Lower leg skin (tissue), 4 donors: ENCODE measurements at regions not wholly inside any gene's neighbourhood (a gene's known extent, or its start where the extent isn't known, plus 50 kb on each side); places are given as distances from the start of the nearest gene placed in this dataset.

Source experiments
- DNase-seq, 2 donors: peaks; one replicate each; pipeline ENCODE4 v3.0.0-alpha.2; 2019; ENCODE audit warnings: low spot score in 2 of 2
- H3K4me3 ChIP-seq: fragments of 200-600 bp; sonication (generic); 2 replicates; pipeline ENCODE4 v1.5.1; 2017; ENCODE audit warnings: mild to moderate bottlenecking, low read depth; ENCODE audit not compliant: poor library complexity, severe bottlenecking
- CTCF ChIP-seq, 3 donors: fragments of 450-650 bp; IDR thresholded peaks; one replicate each; pipeline ENCODE4 v1.5.1; 2016; ENCODE audit warnings: antibody characterized with exemption in 3 of 3, mild to moderate bottlenecking in 3 of 3, moderate library complexity in 2 of 3
- POLR2A ChIP-seq, 2 donors: fragments of 450-650 bp; IDR thresholded peaks; one replicate each; pipeline ENCODE4 v1.6.1; 2016 to 2017; ENCODE audit warnings: antibody characterized with exemption in 2 of 2, mild to moderate bottlenecking in 1 of 2, moderate library complexity in 1 of 2
- WGBS, 2 donors: methylation state at CpG; one replicate each; pipeline ENCODE4 v1.1.5; 2018; 5-methylcytosine and 5-hydroxymethylcytosine counted together
- intact Hi-C: fragments of 100-400 bp; cut with DNase I; formaldehyde crosslinking; loops from one replicate; pipeline ENCODE4 v1.15.0; 2023; ENCODE audit warnings: low total_unique reads

GRCh38 chr5:166936351-166936750, 1355.1 kb upstream of the WWC1 start:
- 95 to 97% methylated on average over 17 to 21 of the region's 22 CpGs for WGBS, 2 donors
- no peak for DNase-seq
- intact Hi-C loops, result no loop called here
- H3K4me3 ChIP-seq, result no peak overlapping the region
- no peak for TF ChIP-seq CTCF (IDR thresholded peaks at IDR 0.05)
- TF ChIP-seq POLR2A (IDR thresholded peaks at IDR 0.05), result no peak

GRCh38 chr5:166938071-166938470, 1353.4 kb upstream of the WWC1 start:
- H3K4me3 ChIP-seq, result no peak overlapping the region
- no peak for TF ChIP-seq POLR2A (IDR thresholded peaks at IDR 0.05)
- no peak for TF ChIP-seq CTCF (IDR thresholded peaks at IDR 0.05)
- intact Hi-C loops, result no loop called here
- no peak for DNase-seq
- 55 to 60% methylated on average over 2 of the region's 2 CpGs for WGBS, 2 donors

- intact Hi-C loops, result no loop called here
- H3K4me3 ChIP-seq, result no peak overlapping the region
- DNase-seq, result no peak
- 84 to 96% methylated on average over 1 of the region's 1 CpG for WGBS, 2 donors
- TF ChIP-seq POLR2A (IDR thresholded peaks at IDR 0.05) (no peak), CTCF (IDR thresholded peaks at IDR 0.05) (no peak)
Observed at GRCh38 chr5:166942948-166943347, 1348.5 kb upstream of the WWC1 start.

GRCh38 chr5:166947045-166947444, 1344.4 kb upstream of the WWC1 start:
- DNase-seq, result no peak
- no peak for TF ChIP-seq CTCF (IDR thresholded peaks at IDR 0.05)
- TF ChIP-seq POLR2A (IDR thresholded peaks at IDR 0.05), result no peak
- 86 to 93% methylated on average over 13 to 14 of the region's 14 CpGs for WGBS, 2 donors
- H3K4me3 ChIP-seq, result no peak overlapping the region
- intact Hi-C loops, result no loop called here

GRCh38 chr5:166948679-166949078, 1342.8 kb upstream of the WWC1 start:
- intact Hi-C loops, result no loop called here
- TF ChIP-seq POLR2A (IDR thresholded peaks at IDR 0.05), result no peak
- no peak for TF ChIP-seq CTCF (IDR thresholded peaks at IDR 0.05)
- H3K4me3 ChIP-seq, result no peak overlapping the region
- DNase-seq, result no peak
- WGBS, 2 donors, result 90 to 94% methylated on average over 3 of the region's 3 CpGs

- DNase-seq, result no peak
- TF ChIP-seq CTCF (IDR thresholded peaks at IDR 0.05), result no peak
- no peak for TF ChIP-seq POLR2A (IDR thresholded peaks at IDR 0.05)
- 74 to 79% methylated on average over 4 of the region's 4 CpGs for WGBS, 2 donors
- H3K4me3 ChIP-seq, result no peak overlapping the region
- intact Hi-C loops, result no loop called here
Observed at GRCh38 chr5:166952048-166952447, 1339.4 kb upstream of the WWC1 start.
